PC-3 (cell line): ENCODE measurements at regions not wholly inside any gene's neighbourhood (a gene's known extent, or its start where the extent isn't known, plus 50 kb on each side); places are given as distances from the start of the nearest gene placed in this dataset.

ENCODE experiments used
- ATAC-seq: fragments of 200-7000 bp; cut with Tn5 transposase; 2 replicates; pipeline ENCODE4 v1.9.1; 2020; ENCODE audit warnings: mild to moderate bottlenecking, moderate library complexity
- BruUV-seq: library from RNA; stranded (reverse); fragments of 400-500 nt; replicated peaks from 2 replicates; lab custom pipeline; 2021; lab: Mats Ljungman, UMichigan
- CTCF ChIA-PET: fragments of 300-600 bp; sonication (Branson Sonifier 250); formaldehyde crosslinking; loops from one replicate; lab custom pipeline; 2022; ENCODE audit warnings: antibody characterized with exemption; lab: Charles Lee
- POLR2A ChIA-PET: fragments of 300-600 bp; sonication (Branson Sonifier 250); formaldehyde crosslinking; loops from one replicate; lab custom pipeline; 2022; ENCODE audit warnings: antibody characterized with exemption; ENCODE audit not compliant: unreplicated experiment; lab: Charles Lee
- DNase-seq: peaks from one replicate; pipeline ENCODE4 v3.0.0-alpha.2; 2015
- H2AFZ ChIP-seq: fragments of 300-600 bp; sonication (generic); 2 replicates; pipeline ENCODE4 v1.6.0; 2016; ENCODE audit warnings: antibody characterized with exemption, low read length
- H3F3A ChIP-seq: fragments of 300-600 bp; sonication (generic); one replicate; pipeline ENCODE4 v1.6.0; 2017; ENCODE audit warnings: antibody characterized with exemption, low read length, control low read depth, mild to moderate bottlenecking; ENCODE audit not compliant: unreplicated experiment
- H3K27ac ChIP-seq: fragments of 300-600 bp; sonication (generic); 2 replicates; pipeline ENCODE4 v1.5.1; 2016; ENCODE audit warnings: mild to moderate bottlenecking, low read length
- H3K27me3 ChIP-seq: fragments of 300-600 bp; sonication (generic); 2 replicates; pipeline ENCODE4 v1.6.1; 2016; ENCODE audit warnings: low read length, mixed read lengths
- H3K36me3 ChIP-seq: fragments of 300-600 bp; sonication (generic); 2 replicates; pipeline ENCODE4 v1.6.1; 2016; ENCODE audit warnings: low read depth, mixed run types, low read length, mixed read lengths
- H3K4me1 ChIP-seq: fragments of 300-600 bp; sonication (generic); 2 replicates; pipeline ENCODE4 v1.5.1; 2016; ENCODE audit warnings: low read length; ENCODE audit not compliant: insufficient read depth
- H3K4me2 ChIP-seq: fragments of 300-600 bp; sonication (generic); 2 replicates; pipeline ENCODE4 v1.6.0; 2016; ENCODE audit warnings: low read length
- H3K4me3 ChIP-seq: fragments of 300-600 bp; sonication (generic); 2 replicates; pipeline ENCODE4 v1.5.1; 2016; ENCODE audit warnings: mild to moderate bottlenecking, low read length, mixed read lengths
- H3K79me2 ChIP-seq: fragments of 300-600 bp; sonication (generic); 2 replicates; pipeline ENCODE4 v1.6.1; 2017; ENCODE audit warnings: low read length, mixed read lengths
- H3K9ac ChIP-seq: fragments of 300-600 bp; sonication (generic); 2 replicates; pipeline ENCODE4 v1.6.0; 2016; ENCODE audit warnings: mild to moderate bottlenecking, low read length
- H3K9me2 ChIP-seq: fragments of 300-600 bp; sonication (generic); replicated peaks from 2 replicates; pipeline ENCODE4 v1.6.1; 2016; ENCODE audit warnings: mixed run types, low read length, mixed read lengths
- H3K9me3 ChIP-seq: fragments of 300-600 bp; sonication (generic); 2 replicates; pipeline ENCODE4 v1.6.1; 2016; ENCODE audit warnings: low read length, mixed read lengths
- H4K20me1 ChIP-seq: fragments of 300-600 bp; sonication (generic); 2 replicates; pipeline ENCODE4 v1.6.1; 2016; ENCODE audit warnings: low read length, mixed read lengths
- EZH2 ChIP-seq: fragments of 300-600 bp; sonication (generic); IDR thresholded peaks from one replicate; pipeline ENCODE4 v1.6.1; 2017; ENCODE audit warnings: antibody characterized with exemption, mild to moderate bottlenecking, low read length; ENCODE audit not compliant: unreplicated experiment
- EZH2phosphoT487 ChIP-seq: fragments of 300-600 bp; sonication (generic); IDR thresholded peaks from 2 replicates; pipeline ENCODE4 v1.6.1; 2018; ENCODE audit warnings: mild to moderate bottlenecking, antibody characterized with exemption, low read length, borderline replicate concordance
- intact Hi-C: fragments of 100-400 bp; cut with micrococcal nuclease; formaldehyde crosslinking; loops from 2 replicates; pipeline ENCODE4 v1.9.0; 2023
- TF ChIP-seq, protein P1 (sequence below): fragments of 300-600 bp; sonication (generic); conservative IDR thresholded peaks from 2 replicates; pipeline ENCODE4 v1.5.1; 2017; ENCODE audit warnings: antibody characterized with exemption, low read depth, mild to moderate bottlenecking, low read length

DNA sequence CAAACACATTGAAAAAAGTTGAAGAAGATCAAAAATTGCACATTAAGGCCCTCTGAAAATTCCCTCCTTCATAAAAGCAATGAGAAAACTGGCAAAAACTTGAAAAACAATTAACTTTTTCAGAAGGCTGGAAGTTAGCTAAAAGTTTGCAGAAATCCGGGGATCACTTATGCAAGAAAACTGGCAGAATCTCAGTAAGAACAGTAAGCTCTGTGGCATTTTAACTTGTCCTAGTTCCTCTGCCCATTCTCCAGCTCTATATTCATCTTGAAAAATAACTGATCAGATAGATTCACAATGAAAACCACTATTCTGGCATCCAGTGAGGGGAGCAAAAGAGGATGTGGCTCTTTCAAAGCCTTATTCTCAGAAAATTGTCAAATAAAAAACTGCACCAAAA is 566.8 kb downstream of the NTRK3 start:
- Histone ChIP-seq H3K9me2 (no peaks in the 10 kb centered on the region), H3K4me3 (no peak overlapping the region), H3K9me3 (no peaks in the 10 kb centered on the region), H3K27me3 (no peaks in the 10 kb centered on the region), H3K4me1 (no peaks in the 10 kb centered on the region), H3K36me3 (no peaks in the 10 kb centered on the region), H3K27ac (no peak overlapping the region), H3K79me2 (no peaks in the 10 kb centered on the region), H3F3A (no peaks in the 10 kb centered on the region), H3K4me2 (no peak overlapping the region), H4K20me1 (no peaks in the 10 kb centered on the region), H2AFZ (no peak overlapping the region), H3K9ac (no peak overlapping the region)
- DNase-seq (no peak), ATAC-seq (no peak)
- CTCF ChIA-PET = no interaction called here
- TF ChIP-seq, protein P1, sequence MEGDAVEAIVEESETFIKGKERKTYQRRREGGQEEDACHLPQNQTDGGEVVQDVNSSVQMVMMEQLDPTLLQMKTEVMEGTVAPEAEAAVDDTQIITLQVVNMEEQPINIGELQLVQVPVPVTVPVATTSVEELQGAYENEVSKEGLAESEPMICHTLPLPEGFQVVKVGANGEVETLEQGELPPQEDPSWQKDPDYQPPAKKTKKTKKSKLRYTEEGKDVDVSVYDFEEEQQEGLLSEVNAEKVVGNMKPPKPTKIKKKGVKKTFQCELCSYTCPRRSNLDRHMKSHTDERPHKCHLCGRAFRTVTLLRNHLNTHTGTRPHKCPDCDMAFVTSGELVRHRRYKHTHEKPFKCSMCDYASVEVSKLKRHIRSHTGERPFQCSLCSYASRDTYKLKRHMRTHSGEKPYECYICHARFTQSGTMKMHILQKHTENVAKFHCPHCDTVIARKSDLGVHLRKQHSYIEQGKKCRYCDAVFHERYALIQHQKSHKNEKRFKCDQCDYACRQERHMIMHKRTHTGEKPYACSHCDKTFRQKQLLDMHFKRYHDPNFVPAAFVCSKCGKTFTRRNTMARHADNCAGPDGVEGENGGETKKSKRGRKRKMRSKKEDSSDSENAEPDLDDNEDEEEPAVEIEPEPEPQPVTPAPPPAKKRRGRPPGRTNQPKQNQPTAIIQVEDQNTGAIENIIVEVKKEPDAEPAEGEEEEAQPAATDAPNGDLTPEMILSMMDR = no peak
- TF ChIP-seq EZH2 (no peak), EZH2phosphoT487 (no peak)
- intact Hi-C loops = no loop called here
- no TSS peak for BruUV-seq
- POLR2A ChIA-PET = no interaction called here

DNA sequence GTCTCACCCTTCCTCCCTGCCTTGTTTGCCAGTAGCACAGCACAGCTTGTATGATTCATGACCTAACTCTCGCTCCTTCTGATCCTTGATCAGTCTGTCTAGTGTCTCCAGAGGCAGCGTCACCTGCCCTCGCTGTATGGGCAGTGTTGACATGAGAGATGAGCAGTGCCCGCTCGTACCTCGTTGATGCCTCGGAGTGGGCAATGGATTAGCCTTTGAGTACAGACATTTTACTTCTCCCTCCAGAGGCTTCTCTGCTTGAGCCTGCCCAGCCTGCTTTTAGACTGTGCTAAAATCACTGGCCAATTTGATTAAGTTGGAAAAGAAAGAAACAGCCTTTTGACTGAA is 569.0 kb downstream of the NTRK3 start:
- CTCF ChIA-PET = no interaction called here
- Histone ChIP-seq H3K36me3 (no peaks in the 10 kb centered on the region), H3K27me3 (no peaks in the 10 kb centered on the region), H3K27ac (no peak overlapping the region), H3F3A (no peaks in the 10 kb centered on the region), H3K4me2 (no peak overlapping the region), H3K9ac (no peak overlapping the region), H3K79me2 (no peaks in the 10 kb centered on the region), H4K20me1 (no peaks in the 10 kb centered on the region), H3K9me3 (no peaks in the 10 kb centered on the region), H3K9me2 (no peaks in the 10 kb centered on the region), H3K4me1 (no peaks in the 10 kb centered on the region), H3K4me3 (no peak overlapping the region), H2AFZ (no peak overlapping the region)
- POLR2A ChIA-PET = no interaction called here
- DNase-seq = no peak
- TF ChIP-seq EZH2phosphoT487 (no peak), EZH2 (no peak)
- TF ChIP-seq, protein P1 = no peak
- intact Hi-C loops = no loop called here
- BruUV-seq = no TSS peak
- no peak for ATAC-seq

DNA sequence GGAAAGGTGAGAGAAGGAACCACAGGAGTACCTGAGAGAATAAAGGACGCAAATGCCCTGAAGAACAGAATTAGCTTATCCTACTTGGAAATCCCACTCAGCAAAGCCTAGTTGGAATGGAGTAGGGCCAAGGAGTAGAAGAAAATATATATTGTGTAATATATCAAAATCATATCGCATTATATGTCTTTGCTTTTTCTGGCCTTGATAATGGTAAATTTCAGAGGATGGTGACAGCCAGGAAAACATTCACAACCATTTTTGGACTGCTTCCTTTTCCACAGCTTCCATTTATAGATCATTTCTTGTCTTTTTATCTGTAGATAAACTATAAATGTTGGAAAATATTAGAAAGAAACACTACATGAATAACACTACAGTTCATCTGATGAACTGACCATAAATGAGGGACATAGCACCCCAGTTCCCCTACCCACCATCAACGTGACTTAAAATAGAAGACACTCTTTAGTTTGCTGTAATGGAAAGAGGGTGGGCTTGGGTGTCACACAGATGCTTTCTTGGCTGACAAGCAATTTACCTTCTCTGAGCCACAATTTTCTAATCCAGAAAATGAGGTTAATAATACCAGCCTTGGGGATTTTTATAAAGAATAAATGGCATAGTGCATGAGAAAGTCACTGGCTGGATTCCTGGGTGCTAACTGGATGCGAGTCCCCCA is 569.6 kb downstream of the NTRK3 start:
- BruUV-seq = no TSS peak
- ATAC-seq (no peak), DNase-seq (no peak)
- ChIA-PET POLR2A (no interaction called here), CTCF (no interaction called here)
- H3K4me1 ChIP-seq = no peaks in the 10 kb centered on the region
- H3K27me3 ChIP-seq = no peaks in the 10 kb centered on the region
- H3K9ac ChIP-seq = no peak overlapping the region
- H2AFZ ChIP-seq = no peak overlapping the region
- no peaks in the 10 kb centered on the region for H3K9me3 ChIP-seq
- intact Hi-C loops = no loop called here
- H3K79me2 ChIP-seq = no peaks in the 10 kb centered on the region
- no peak overlapping the region for H3K4me2 ChIP-seq
- no peaks in the 10 kb centered on the region for H3K36me3 ChIP-seq
- TF ChIP-seq EZH2 (no peak), EZH2phosphoT487 (no peak)
- TF ChIP-seq, protein P1 = no peak
- H4K20me1 ChIP-seq = no peaks in the 10 kb centered on the region
- no peak overlapping the region for H3K27ac ChIP-seq
- no peaks in the 10 kb centered on the region for H3K9me2 ChIP-seq
- no peak overlapping the region for H3K4me3 ChIP-seq
- H3F3A ChIP-seq = no peaks in the 10 kb centered on the region
